NCI-H2029 treated with DMSO at 0.1 percent for 48 hours (cell line): ENCODE measurements at regions not wholly inside any gene's neighbourhood (a gene's known extent, or its start where the extent isn't known, plus 50 kb on each side); places are given as distances from the start of the nearest gene placed in this dataset.
"Not testable (repeated sequence)": the region's sequence is repeated elsewhere in the genome, so short reads cannot be mapped to it uniquely, and the experiment has no call there.

ENCODE experiments used
- DNase-seq: peaks from one replicate; lab custom pipeline; 2025; lab: John Stamatoyannopoulos, UW

- no peak for DNase-seq
Measured at GRCh38 chr1:168490306-168490705, 53.5 kb downstream of the XCL2 start.

- no peak for DNase-seq
Measured at GRCh38 chr1:168488138-168488537, 55.7 kb downstream of the XCL2 start.

- DNase-seq: not testable (repeated sequence)
Measured at GRCh38 chr1:168486820-168487219, 57.0 kb downstream of the XCL2 start.

DNA sequence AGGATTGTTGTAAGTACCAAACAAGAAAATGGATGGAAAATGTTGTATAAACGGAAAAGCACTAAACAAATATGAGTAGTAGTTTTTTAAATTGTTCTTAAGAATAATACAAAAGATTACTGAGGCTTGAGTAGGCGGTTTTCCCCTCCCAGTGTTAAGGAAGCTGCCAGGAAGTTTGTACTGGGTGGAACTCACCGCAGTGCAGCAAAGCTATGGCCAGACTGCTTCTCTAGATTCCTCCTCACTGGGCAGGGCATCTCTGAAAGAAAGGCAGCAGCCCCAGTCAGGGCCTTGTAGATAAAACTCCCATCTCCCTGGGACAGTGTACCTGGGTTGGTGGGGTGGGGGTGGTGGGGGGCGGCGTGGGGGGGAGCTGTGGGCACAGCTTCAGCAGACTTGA lies 58.7 kb downstream of the XCL2 start:
- no peak for DNase-seq

DNA sequence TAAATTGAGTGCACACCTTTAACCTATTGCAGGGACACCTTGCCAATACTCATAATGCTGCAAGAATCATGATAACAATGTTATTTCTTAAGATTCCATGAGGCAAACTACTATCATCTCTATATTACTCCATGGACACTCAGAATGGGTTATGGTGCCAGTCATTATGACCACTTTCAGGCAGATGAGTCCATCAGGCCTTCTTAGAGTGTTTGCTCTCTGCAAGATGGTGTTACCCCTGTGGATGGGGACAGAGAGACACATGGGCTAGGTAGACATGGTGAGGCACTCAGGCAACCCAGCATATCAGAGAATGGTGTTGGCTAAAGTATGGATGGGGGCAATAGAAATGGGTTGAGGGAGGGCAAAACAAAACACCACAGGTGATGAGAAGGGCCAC lies 59.7 kb downstream of the XCL2 start:
- DNase-seq: no peak

GRCh38 chr1:168483539-168483938 lies 60.3 kb downstream of the XCL2 start:
- no peak for DNase-seq

- no peak for DNase-seq
Measured at GRCh38 chr1:168482106-168482505, 61.7 kb downstream of the XCL2 start.

GRCh38 chr1:168481586-168481985 lies 62.2 kb downstream of the XCL2 start:
- no peak for DNase-seq

DNA sequence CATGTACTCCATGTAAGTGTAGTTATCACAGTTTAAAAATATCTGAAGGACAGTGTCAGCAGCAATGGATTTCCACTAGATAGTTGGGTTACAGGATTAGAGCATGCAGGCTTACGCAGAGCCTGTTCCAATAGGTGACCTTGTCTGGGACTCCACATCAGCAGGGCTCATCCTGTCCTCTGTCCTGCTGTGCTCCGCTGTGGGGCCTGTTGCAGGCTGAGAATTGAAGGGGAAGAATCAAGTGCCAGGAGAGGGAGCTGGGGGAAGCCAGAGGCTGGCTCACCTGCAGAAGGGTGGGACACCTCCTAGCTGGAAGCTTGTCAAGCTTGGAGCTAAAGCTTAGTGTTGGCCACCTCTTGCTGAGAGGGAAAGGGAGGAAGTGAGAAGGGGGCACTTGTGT lies 62.8 kb downstream of the XCL2 start:
- DNase-seq: no peak

DNA sequence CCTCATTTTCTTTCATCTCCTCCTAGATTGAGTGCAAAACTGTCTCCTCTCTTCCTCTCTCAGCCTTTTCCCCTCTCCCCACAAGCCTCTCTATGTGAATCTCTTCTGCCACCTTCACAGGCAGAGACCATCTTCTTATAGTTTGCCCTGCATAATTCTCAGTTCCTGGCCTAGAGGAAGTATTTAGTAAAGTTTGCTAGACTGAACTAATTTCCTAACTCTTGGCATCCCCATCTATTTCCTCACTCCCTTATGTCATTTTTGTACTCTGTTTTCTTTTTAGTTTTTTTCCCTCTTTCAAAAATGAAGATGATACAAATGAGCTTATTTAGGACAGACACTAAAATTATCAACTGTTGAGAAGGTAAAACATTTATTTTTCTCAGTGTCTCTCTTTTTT lies 66.0 kb downstream of the XCL2 start:
- no peak for DNase-seq

DNA sequence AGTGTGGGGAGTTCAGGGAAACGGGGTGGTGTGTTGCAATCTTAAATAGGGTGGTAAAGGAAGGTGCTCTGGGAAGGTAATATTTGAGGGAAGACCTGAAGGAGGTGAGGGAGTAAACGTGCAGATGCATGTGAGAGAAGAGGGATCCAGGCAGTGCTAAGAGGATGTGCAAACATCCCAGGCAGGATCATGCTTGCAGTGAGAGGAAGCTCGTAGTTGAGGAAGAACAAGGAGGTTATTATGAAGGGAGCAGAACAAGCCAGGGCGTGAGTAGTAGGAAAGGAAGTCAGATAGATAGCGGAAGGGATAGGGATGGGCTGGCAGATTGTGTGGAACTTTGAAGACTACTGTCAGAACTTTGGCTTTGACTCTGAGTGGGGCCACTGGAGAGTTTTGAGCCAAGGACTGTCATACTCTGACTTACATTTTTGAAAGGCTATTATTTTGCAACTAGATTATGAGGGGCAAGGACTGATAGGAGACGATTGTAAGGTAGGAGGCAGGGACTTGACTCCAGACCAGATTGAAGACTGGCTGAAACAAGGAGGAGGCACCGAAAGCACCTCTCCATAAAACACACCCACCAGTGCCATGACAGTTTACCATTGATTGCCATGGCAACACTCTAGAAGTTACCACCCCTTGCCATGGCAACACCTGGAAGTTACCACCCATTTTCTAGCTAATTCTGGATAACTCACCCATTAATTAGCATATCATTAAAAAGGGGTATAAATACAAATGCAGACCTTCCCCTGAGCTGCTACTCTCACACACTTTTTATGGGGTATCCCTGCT lies 67.0 kb downstream of the XCL2 start:
- no peak for DNase-seq

DNA sequence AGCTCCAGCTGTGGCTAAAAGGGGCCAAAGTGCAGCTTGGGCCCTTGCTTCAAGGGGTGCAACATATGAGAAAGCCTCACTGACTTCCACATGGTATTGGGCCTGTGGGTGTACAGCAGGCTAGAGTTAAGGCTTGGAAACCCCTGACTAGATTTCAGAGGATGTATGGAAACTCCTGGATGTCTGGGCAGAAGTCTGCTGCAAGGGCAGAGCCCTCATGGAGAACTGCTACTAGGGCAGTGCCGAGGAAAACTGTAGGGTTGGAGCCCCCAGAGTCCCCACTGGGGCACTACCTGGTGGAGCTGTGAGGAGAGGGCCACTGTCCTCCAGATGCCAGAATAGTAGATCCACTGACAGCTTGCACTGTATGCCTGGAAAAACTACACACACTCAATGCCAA lies 69.5 kb downstream of the XCL2 start:
- no peak for DNase-seq

DNA sequence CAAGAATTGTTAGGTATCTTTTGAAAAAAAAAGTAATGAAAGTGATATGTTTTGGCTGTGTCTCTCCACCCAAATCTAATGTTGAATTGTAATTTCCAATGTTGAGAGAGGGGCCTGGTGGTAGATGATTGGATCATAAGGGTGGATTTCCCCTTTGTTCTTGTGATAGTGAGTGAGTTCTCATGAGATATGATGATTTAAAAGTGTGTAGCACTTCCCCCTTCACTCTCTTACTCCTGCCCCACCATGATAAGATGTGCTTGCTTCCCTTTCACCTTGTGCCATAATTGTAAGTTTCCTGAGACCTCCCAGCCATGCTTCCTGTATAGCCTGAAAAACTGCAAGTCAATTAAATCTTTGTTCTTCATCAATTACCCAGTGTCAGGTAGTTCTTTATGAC lies 70.7 kb downstream of the XCL2 start:
- no peak for DNase-seq

- peak; percentile 1 for DNase-seq
Measured at GRCh38 chr1:168472223-168472622, 71.6 kb downstream of the XCL2 start.

DNA sequence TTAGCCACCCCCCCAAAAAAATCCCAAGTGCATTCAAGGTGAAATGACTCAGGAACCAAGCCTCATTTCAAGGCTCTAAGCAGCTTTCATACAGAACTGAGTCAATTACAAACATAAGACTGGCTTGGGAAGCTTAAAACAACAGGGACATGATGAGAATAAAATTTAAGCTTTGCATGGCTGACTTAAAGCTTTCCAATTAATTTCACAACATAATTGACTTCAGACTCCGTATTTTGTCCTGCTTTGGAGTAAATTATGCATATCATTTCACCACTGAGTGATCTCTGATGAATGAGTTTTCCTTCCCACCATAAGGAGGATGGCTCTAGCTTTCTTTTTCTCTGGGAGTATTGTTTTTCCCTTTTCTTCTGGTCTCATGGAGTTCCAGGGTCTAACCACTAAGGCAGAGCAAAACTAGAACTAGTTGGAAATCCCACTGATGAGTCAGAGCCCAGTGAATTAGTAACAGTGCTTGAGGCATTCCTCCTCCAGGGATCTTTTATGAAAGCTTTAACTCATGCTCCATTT lies 72.8 kb downstream of the XCL2 start:
- no peak for DNase-seq

GRCh38 chr1:168469690-168470089 lies 74.1 kb downstream of the XCL2 start:
- DNase-seq: no peak

DNA sequence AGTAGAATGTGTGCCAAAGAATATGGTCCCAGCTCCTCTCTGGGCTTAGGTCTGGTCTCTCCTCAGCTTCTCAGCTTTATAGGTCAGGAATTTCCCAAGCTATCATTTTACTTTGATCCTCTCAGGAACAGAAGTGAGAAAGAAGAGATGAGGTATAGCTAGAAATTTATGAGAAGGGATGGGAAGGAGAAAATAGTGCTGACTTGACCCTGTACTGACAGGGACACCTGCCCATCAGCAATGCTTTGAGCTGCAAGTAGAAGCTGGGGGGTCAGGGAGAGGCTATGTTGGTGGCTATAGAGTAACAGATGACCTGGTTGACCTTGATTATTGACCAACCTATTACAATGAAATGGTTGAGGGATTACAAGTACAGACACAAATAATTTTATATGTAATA lies 75.0 kb downstream of the XCL2 start:
- no peak for DNase-seq

GRCh38 chr1:168468042-168468809 lies 75.6 kb downstream of the XCL2 start:
- no peak for DNase-seq

DNA sequence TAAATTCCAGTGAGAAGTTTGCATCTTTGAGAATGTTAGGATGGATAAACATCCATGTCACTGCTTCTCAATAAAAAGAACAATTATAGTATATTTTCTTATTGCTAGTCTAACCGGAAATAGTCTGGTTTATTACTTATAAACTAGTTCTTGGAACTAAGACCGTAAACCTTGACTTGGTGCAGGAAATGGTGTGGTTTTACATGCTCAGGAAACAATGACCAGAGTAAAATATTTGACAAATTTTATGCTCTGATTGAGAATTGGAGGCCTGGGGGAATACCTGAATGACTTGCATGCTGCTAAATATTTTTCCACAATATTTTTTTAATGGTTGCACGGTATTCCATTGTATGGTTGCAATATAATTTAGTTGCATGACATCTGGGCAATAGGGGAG lies 76.3 kb downstream of the XCL2 start:
- DNase-seq: no peak

GRCh38 chr1:168466714-168467131 lies 77.1 kb downstream of the XCL2 start:
- DNase-seq: no peak

GRCh38 chr1:168466092-168466713 lies 77.6 kb downstream of the XCL2 start:
- DNase-seq: peak; percentile 47

- DNase-seq: not testable (repeated sequence)
Measured at GRCh38 chr1:168461108-168461507, 82.7 kb downstream of the XCL2 start.

- DNase-seq: not testable (repeated sequence)
Measured at GRCh38 chr1:168457296-168457695, 86.5 kb downstream of the XCL2 start.
